Endothelial cell of umbilical vein (primary cell): ENCODE measurements at regions not wholly inside any gene's neighbourhood (a gene's known extent, or its start where the extent isn't known, plus 50 kb on each side); places are given as distances from the start of the nearest gene placed in this dataset.

Experiments
- BruUV-seq: library from RNA; stranded (reverse); fragments of 400-500 nt; replicated peaks from 2 replicates; lab custom pipeline; 2021; lab: Mats Ljungman, UMichigan
- CTCF ChIA-PET: fragments of 300-600, 350-600 bp; sonication (Branson Sonifier 250); formaldehyde crosslinking; loops from one replicate; lab custom pipeline; 2021; ENCODE audit warnings: antibody characterized with exemption, inconsistent platforms; lab: Charles Lee
- POLR2A ChIA-PET: fragments of 300-600, 350-600 bp; sonication (Branson Sonifier 250); formaldehyde crosslinking; loops from one replicate; lab custom pipeline; 2021; ENCODE audit warnings: antibody characterized with exemption, inconsistent platforms; lab: Charles Lee
- DNase-seq: peaks from one replicate; pipeline ENCODE4 v3.0.0-alpha.2; 2011; ENCODE audit warnings: low read depth, low spot score
- FAIRE-seq: peaks from 2 replicates; lab custom pipeline; 2011; peaks lifted over from hg19 to GRCh38; lab: Jason Lieb, UNC
- H2AFZ ChIP-seq: 2 replicates; pipeline ENCODE4 v1.6.0; 2012; ENCODE audit warnings: low read depth, low read length, control low read depth, inconsistent platforms
- H3K27ac ChIP-seq: 2 replicates; pipeline ENCODE4 v1.5.1; 2011; ENCODE audit warnings: low read depth, mild to moderate bottlenecking, control low read depth, low read length, moderate library complexity; ENCODE audit not compliant: insufficient read depth
- H3K27me3 ChIP-seq, 2 experiments: 2 replicates each; pipeline versions ENCODE4 v1.6.0 to v1.6.1; 2011; ENCODE audit warnings: low read length in 2 of 2, mixed read lengths in 1 of 2; ENCODE audit not compliant: control insufficient read depth in 2 of 2, insufficient read depth in 2 of 2
- H3K36me3 ChIP-seq, 2 experiments: 2 replicates in 1 of 2; 3 replicates in 1 of 2; pipeline ENCODE4 v1.5.1; 2011; ENCODE audit warnings: low read length in 2 of 2, mild to moderate bottlenecking in 1 of 2, moderate library complexity in 1 of 2; ENCODE audit not compliant: control insufficient read depth in 2 of 2, insufficient read depth in 2 of 2; ENCODE audit errors: extremely low read depth in 1 of 2
- H3K4me1 ChIP-seq: 3 replicates; pipeline ENCODE4 v1.5.1; 2011; ENCODE audit warnings: mild to moderate bottlenecking, low read length; ENCODE audit not compliant: control insufficient read depth, insufficient read depth; ENCODE audit errors: extremely low read depth
- H3K4me2 ChIP-seq: 2 replicates; pipeline ENCODE4 v1.6.1; 2011; ENCODE audit warnings: low read length, control low read depth, mixed read lengths; ENCODE audit not compliant: insufficient read depth
- H3K4me3 ChIP-seq, 3 experiments: fragments of 200-600 bp in 1 of 3; sonication (generic), shearing (Covaris generic) in 1 of 3; replicated peaks in 1 of 3; 2 replicates each; pipeline ENCODE4 v1.5.1; 2011 to 2016; ENCODE audit warnings: control low read depth in 3 of 3, low read length in 3 of 3, mild to moderate bottlenecking in 2 of 3, inconsistent platforms in 1 of 3, low read depth in 1 of 3, moderate library complexity in 1 of 3; ENCODE audit not compliant: insufficient read depth in 1 of 3
- H3K79me2 ChIP-seq: 2 replicates; pipeline ENCODE4 v1.6.0; 2012; ENCODE audit warnings: low read length, inconsistent platforms; ENCODE audit not compliant: control insufficient read depth, insufficient read depth
- H3K9ac ChIP-seq: replicated peaks from 2 replicates; pipeline ENCODE3; 2011; ENCODE audit warnings: low read length, control low read depth; ENCODE audit not compliant: insufficient read depth; ENCODE audit errors: extremely low read depth
- H3K9me1 ChIP-seq: replicated peaks from 3 replicates; pipeline ENCODE4 v1.6.0; 2011; ENCODE audit warnings: mild to moderate bottlenecking, low read length; ENCODE audit not compliant: control insufficient read depth, insufficient read depth; ENCODE audit errors: extremely low read depth
- H3K9me3 ChIP-seq: replicated peaks from 2 replicates; pipeline ENCODE4 v1.5.1; 2012; ENCODE audit warnings: low read length, inconsistent platforms; ENCODE audit not compliant: control insufficient read depth, insufficient read depth
- H4K20me1 ChIP-seq: replicated peaks from 2 replicates; pipeline ENCODE3; 2011; ENCODE audit warnings: mild to moderate bottlenecking, low read length; ENCODE audit not compliant: control insufficient read depth, insufficient read depth; ENCODE audit errors: extremely low read depth
- CTCF ChIP-seq, 2 donors: IDR thresholded peaks; 1 replicate in 1 of 2; 2 replicates in 1 of 2; pipeline ENCODE4 v1.5.1; 2011; ENCODE audit warnings: low read length in 2 of 2, mild to moderate bottlenecking in 2 of 2, moderate library complexity in 2 of 2, control low read depth in 1 of 2, inconsistent platforms in 1 of 2, low read depth in 1 of 2; ENCODE audit not compliant: insufficient read depth in 1 of 2; ENCODE audit errors: extremely low read depth in 1 of 2
- EZH2 ChIP-seq: IDR thresholded peaks from 2 replicates; pipeline ENCODE4 v1.6.1; 2012; ENCODE audit warnings: borderline replicate concordance, low read depth, mild to moderate bottlenecking, moderate library complexity, low read length, inconsistent platforms; ENCODE audit not compliant: severe bottlenecking
- FOS ChIP-seq: IDR thresholded peaks from 2 replicates; pipeline ENCODE4 v1.6.1; 2011; ENCODE audit warnings: mild to moderate bottlenecking, low read length, moderate library complexity, borderline replicate concordance; ENCODE audit not compliant: insufficient read depth
- GATA2 ChIP-seq: IDR thresholded peaks from 2 replicates; pipeline ENCODE4 v1.7.0; 2011; ENCODE audit warnings: low read depth, mild to moderate bottlenecking, moderate library complexity, mixed read lengths, low read length; ENCODE audit not compliant: insufficient read length, insufficient read depth
- JUN ChIP-seq: IDR thresholded peaks from 2 replicates; pipeline ENCODE4 v1.6.1; 2011; ENCODE audit warnings: borderline replicate concordance, low read depth; ENCODE audit not compliant: insufficient read length, insufficient read depth
- MAX ChIP-seq: IDR thresholded peaks from 2 replicates; pipeline ENCODE4 v1.6.1; 2011; ENCODE audit not compliant: insufficient read depth, insufficient read length
- MYC ChIP-seq: IDR thresholded peaks from one replicate; pipeline ENCODE4 v1.6.1; 2011; ENCODE audit warnings: mild to moderate bottlenecking, low read depth, low read length
- POLR2A ChIP-seq: IDR thresholded peaks from 2 replicates; pipeline ENCODE4 v1.6.1; 2012; ENCODE audit warnings: low read depth, mild to moderate bottlenecking, control low read depth, low read length
- POLR2AphosphoS5 ChIP-seq: IDR thresholded peaks from 2 replicates; pipeline ENCODE4 v1.6.1; 2012; ENCODE audit warnings: low read depth, mild to moderate bottlenecking, control low read depth, low read length, moderate library complexity; ENCODE audit not compliant: insufficient read depth
- dilution Hi-C: fragments of 300-500 bp; cut with MboI; formaldehyde crosslinking; loops from one replicate; pipeline ENCODE4 v1.15.0; 2019; ENCODE audit warnings: low sequenced_read_pairs; ENCODE audit not compliant: extremely low pct_ligation_motif_present
- intact Hi-C: fragments of 100-400 bp; cut with micrococcal nuclease; formaldehyde crosslinking; loops from one replicate; pipeline ENCODE4 v1.10.0; 2022

GRCh38 chr1:228849011-228849541 is 113.8 kb downstream of the RHOU start:
- intact Hi-C loops (no loop called here), dilution Hi-C loops (no loop called here)
- no peaks in the 10 kb centered on the region for H4K20me1 ChIP-seq
- CTCF ChIA-PET = interaction anchor here (0.7 to 2.4 kb wide), 2 partner anchors 11 to 159 kb away, joined by 3 to 10 read pairs; no protein-coding TSS in a partner anchor
- no peak overlapping the region for H3K4me3 ChIP-seq
- no peaks in the 10 kb centered on the region for H3K27me3 ChIP-seq
- no peaks in the 10 kb centered on the region for H3K9me1 ChIP-seq
- H3K27ac ChIP-seq = no peak overlapping the region
- H3K4me2 ChIP-seq = no peak overlapping the region
- TF ChIP-seq JUN (no peak), CTCF (IDR thresholded peaks at IDR 0.05; ENCODE audit: extremely low read depth in 1 of 2, insufficient read depth in 1 of 2, low read depth in 1 of 2, low read length in 2 of 2) (no peak), EZH2 (no peak), GATA2 (no peak), POLR2A (no peak), FOS (no peak), POLR2AphosphoS5 (no peak), MYC (no peak), MAX (no peak)
- FAIRE-seq (no peak), DNase-seq (no peak)
- no peaks in the 10 kb centered on the region for H3K36me3 ChIP-seq
- POLR2A ChIA-PET = no interaction called here
- no peak overlapping the region for H3K9ac ChIP-seq
- no peaks in the 10 kb centered on the region for H3K79me2 ChIP-seq
- H2AFZ ChIP-seq = no peak overlapping the region
- no TSS peak for BruUV-seq
- no peaks in the 10 kb centered on the region for H3K9me3 ChIP-seq
- H3K4me1 ChIP-seq = no peaks in the 10 kb centered on the region
